NB4 (cell line): ENCODE measurements at regions not wholly inside any gene's neighbourhood (a gene's known extent, or its start where the extent isn't known, plus 50 kb on each side); places are given as distances from the start of the nearest gene placed in this dataset.

Experiments used
- MYC ChIP-seq: IDR thresholded peaks from 2 replicates; pipeline ENCODE4 v1.6.1; 2011; ENCODE audit warnings: low read depth, low read length
- POLR2A ChIP-seq: IDR thresholded peaks from 2 replicates; pipeline ENCODE4 v1.6.1; 2011; ENCODE audit warnings: mild to moderate bottlenecking; ENCODE audit not compliant: insufficient read length; ENCODE audit errors: extremely low read depth
- TF ChIP-seq, protein P1 (sequence below): IDR thresholded peaks from one replicate; pipeline ENCODE4 v1.5.1; 2012; ENCODE audit warnings: low read depth, low read length
- TF ChIP-seq, protein P2 (sequence below): IDR thresholded peaks from 2 replicates; pipeline ENCODE4 v1.6.1; 2011; ENCODE audit warnings: low read depth, low read length

DNA sequence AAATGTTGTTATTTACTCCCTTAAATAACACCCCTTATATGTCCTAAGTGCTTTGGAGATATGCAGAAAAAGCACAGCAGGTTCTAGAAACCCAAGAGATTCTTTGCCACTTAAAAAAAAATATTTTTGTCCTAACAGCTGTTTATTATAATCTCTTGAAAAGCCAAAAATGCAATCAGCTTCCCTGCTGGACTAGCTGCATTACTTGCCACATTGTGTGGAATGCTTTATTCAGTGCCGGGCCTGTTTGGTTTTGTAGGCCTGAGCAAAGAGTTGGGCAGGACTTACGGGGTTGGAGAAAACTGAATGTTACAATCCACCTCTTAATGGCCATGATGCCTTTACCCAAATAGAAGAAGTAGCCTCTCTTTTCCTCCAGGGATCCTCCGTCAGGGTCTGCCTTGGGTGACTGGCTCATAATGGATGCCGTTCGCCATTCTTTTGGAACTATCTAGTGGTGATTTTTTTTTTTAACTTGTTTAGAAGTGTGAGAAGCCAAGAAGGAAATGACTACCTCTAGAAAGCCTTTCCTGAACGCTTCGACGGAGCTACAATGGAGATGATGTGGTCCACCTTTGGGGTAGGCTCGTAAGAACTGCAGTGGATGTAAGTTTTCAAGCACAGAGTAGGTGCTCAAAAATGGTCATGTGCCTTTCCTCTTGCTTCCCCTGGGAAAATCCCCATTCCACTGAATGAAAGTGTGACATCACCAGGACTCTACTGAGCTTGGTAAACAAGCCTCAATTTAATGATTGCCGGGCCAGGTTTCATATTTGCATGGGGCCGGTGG lies 241.3 kb upstream of the NCAM1 start:
- TF ChIP-seq, protein P1, sequence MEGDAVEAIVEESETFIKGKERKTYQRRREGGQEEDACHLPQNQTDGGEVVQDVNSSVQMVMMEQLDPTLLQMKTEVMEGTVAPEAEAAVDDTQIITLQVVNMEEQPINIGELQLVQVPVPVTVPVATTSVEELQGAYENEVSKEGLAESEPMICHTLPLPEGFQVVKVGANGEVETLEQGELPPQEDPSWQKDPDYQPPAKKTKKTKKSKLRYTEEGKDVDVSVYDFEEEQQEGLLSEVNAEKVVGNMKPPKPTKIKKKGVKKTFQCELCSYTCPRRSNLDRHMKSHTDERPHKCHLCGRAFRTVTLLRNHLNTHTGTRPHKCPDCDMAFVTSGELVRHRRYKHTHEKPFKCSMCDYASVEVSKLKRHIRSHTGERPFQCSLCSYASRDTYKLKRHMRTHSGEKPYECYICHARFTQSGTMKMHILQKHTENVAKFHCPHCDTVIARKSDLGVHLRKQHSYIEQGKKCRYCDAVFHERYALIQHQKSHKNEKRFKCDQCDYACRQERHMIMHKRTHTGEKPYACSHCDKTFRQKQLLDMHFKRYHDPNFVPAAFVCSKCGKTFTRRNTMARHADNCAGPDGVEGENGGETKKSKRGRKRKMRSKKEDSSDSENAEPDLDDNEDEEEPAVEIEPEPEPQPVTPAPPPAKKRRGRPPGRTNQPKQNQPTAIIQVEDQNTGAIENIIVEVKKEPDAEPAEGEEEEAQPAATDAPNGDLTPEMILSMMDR: no peak
- TF ChIP-seq POLR2A (no peak), MYC (no peak)
- TF ChIP-seq, protein P2, sequence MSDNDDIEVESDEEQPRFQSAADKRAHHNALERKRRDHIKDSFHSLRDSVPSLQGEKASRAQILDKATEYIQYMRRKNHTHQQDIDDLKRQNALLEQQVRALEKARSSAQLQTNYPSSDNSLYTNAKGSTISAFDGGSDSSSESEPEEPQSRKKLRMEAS: no peak
